Dermis blood vessel endothelial cell (primary cell): ENCODE measurements at regions not wholly inside any gene's neighbourhood (a gene's known extent, or its start where the extent isn't known, plus 50 kb on each side); places are given as distances from the start of the nearest gene placed in this dataset.

Experiments
- DNase-seq: peaks from one replicate; pipeline ENCODE4 v3.0.0; 2010

DNA sequence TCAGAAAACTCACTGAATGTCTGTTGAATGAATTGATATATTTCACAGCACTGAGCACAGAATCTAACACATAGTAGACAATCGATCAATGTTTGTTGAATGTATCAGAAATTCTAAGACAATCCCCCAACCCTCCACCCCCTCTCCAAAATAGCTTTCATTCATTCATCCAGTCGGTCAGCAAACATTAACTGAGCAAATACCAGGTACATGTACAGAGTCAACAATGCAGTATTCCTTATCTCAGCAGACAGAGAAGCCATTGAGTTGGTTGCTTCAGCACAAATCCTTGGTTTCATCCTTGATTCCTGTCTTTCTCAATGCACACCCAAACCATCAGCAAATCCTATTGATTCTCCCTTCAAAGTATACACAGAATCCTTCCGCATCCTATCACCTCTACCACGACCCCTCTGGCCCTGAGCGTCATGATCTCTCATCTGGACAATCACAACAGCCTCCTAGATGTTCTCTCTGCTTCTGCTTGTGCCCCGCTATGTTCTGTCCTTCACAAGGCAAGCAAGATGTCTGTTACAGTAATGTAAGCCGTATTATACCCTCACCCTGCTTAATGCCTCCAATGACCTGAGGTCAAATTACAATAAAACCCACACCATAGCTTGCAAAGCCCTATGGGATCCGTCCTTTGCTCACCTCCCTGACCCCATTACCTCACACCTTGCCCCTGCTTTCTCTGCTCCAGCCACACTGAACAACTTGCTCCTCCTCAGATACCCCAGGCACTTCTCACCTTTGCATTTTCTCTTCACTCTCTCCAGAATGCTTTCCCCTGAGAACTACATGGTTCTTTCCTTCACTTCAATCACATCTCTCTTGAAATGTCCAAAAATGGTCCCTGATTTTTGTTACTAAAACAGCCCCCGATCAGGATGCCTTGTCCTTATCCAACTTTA lies 738.1 kb upstream of the TBX3 start:
- no peak for DNase-seq

GRCh38 chr12:115421350-115421749 lies 737.4 kb upstream of the TBX3 start:
- DNase-seq = no peak

GRCh38 chr12:115419145-115419646 lies 735.2 kb upstream of the TBX3 start:
- DNase-seq = no peak

GRCh38 chr12:115417610-115418009 lies 733.6 kb upstream of the TBX3 start:
- no peak for DNase-seq

DNA sequence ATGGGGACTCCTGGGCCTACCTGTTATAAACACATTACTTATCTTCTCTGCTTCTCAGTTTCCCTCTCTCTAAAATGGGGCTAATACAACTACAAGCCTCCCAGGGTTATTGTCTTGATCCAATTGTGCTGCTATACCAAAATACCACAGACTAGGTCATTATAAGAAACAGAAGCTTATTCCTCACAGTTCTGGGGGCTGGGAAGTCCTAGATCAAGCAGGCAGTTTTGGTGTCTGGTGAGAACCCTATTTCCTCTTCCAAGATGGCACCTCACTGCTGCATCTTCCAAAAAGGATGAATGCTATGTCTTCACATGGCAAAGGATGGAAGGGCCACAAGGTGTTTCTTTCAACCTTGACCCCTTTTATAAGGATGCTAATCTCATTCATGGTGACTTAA lies 732.9 kb upstream of the TBX3 start:
- no peak for DNase-seq

DNA sequence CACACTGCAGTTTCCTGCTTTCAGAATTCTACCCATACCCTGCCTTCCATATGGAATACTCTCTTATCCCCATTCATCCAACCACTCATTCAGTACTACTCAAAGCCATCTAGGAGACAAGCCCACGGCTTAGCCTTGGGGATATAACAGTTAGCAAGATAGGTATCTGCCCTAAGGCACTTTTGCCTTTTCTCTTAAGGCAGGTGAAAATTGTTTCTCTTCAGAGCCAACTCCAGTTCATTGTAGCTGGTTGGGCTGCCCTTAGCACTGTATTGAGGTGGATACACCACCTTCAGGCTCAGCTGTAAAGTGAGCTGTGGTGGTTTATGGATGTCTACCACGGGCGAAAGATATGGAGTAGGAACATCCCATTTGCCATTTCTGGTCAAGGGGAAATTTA lies 729.7 kb upstream of the TBX3 start:
- DNase-seq = no peak

DNA sequence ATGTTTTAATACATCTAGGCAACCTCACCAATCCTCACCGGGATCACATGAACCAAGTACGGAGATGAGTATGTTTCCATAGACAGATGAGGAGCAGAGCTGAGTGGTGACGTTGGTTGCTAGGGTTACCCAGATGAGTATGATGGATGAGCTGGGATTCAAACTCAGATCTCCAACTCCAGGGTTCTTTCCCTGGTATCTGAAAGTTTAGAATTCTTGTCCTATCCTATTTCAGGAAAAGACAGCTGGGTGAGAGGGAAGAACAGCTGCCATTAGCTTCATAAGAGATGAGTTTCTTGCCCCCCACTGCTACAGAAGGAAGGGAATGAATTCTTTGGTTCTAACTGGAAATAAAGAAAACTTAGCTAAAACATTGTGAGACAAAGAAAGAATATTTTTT lies 728.9 kb upstream of the TBX3 start:
- DNase-seq = no peak

- peak; percentile 8 for DNase-seq
These were observed 727.1 kb upstream of the TBX3 start for GRCh38 chr12:115411121-115411520.

GRCh38 chr12:115408642-115409041 lies 724.7 kb upstream of the TBX3 start:
- DNase-seq = no peak

GRCh38 chr12:115407723-115408122 lies 723.7 kb upstream of the TBX3 start:
- no peak for DNase-seq

- no peak for DNase-seq
These were observed 723.1 kb upstream of the TBX3 start for GRCh38 chr12:115407036-115407435.

DNA sequence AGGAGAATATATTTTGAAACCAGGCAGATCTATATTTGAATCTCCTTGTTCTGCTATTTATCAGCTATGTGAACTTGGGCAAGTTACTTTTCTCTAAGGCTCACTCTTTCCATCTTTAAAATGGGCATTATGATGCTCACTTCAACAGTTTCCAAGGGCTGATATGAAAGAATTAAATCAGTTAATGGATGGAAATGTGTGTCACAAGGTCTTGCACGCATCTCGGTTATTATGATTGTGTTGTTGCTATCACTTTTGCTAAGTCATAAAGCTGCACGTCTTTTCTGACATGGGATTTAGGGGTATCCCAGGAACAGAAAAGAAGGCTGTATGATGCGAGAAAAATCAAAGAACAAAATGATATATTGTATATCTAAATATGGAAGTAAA lies 721.5 kb upstream of the TBX3 start:
- peak; percentile 60 for DNase-seq

- DNase-seq = peak; percentile 85
These were observed 720.9 kb upstream of the TBX3 start for GRCh38 chr12:115404761-115405470.

GRCh38 chr12:115403689-115404088 lies 719.7 kb upstream of the TBX3 start:
- no peak for DNase-seq

- no peak for DNase-seq
These were observed 719.3 kb upstream of the TBX3 start for GRCh38 chr12:115403253-115403652.

DNA sequence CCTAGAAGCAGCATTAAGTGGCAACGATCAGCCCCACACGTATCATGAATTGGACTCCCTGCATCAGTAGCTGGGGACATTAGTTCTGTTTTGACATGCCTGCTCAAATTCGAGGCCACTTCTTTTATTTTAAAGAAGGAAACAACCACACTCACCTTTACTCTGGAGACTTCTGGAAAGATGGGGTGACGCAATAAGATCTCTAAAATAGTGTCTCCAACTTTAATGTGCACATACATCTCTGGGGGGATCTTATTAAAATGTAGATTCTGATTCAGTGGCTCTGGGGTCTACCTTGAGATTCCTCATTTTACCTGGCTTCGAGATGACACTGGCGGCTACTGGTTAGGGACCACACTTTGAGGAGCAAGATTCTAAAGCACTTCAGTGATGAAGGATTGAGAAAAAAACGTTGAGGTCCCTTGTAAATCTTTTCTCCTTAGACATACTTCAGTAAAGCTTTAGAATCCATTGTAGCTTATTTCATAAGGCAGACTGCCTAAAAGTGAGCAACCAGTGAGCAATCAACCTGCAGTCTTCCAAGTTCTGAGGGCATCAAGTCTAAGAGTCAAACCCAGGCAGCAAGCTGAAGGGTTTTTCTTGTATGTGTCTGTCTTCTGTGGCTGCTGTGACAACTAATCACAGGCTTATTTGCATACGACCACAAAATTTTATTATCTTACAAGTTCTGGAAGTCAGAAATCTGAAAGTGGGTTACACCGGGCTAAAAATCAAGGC lies 718.6 kb upstream of the TBX3 start:
- no peak for DNase-seq

DNA sequence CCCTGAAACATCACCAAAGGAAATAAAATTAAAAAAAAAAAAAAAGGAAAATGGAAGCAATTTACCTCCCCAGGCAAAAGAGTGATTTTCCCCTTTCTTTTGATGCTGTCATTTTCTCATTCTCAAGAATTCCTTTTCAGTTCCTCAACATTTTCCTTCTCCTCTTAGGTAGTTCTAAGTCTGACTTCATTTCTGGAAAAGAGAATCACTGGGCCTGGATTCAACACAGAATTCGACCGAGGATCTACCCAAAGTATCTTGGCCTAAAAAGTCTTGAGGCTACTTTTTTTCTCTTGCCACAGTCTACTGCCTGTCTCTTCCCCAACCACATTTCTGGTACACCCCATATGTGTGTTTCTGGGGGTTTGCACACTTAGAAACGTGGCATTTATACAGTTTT lies 717.8 kb upstream of the TBX3 start:
- DNase-seq = no peak

- no peak for DNase-seq
These were observed 716.0 kb upstream of the TBX3 start for GRCh38 chr12:115400011-115400410.

DNA sequence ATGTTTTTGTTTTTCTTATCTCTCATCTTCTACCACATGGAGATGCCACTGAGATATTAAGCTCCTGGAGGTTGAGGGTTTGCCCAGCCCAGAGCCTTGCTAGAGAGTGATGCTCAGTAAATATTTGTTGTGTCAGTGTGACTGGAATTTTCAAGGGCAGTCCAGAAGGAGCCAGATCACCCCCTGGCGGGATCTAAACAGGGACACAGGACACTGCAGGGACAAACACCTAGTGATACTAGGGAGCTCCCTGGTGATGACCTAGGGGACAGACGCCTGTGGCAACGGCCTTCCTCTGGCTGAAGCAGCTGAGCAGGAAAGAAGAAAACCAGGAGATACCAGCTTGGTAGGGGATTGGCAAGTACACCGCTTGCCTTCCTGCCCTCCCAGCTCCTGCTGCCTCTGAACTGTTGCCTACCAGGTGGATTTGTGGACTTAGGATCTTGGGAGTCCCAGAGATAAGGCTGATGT lies 714.4 kb upstream of the TBX3 start:
- no peak for DNase-seq

GRCh38 chr12:115396567-115396966 lies 712.6 kb upstream of the TBX3 start:
- DNase-seq = no peak

- no peak for DNase-seq
These were observed 710.7 kb upstream of the TBX3 start for GRCh38 chr12:115394496-115395220.

DNA sequence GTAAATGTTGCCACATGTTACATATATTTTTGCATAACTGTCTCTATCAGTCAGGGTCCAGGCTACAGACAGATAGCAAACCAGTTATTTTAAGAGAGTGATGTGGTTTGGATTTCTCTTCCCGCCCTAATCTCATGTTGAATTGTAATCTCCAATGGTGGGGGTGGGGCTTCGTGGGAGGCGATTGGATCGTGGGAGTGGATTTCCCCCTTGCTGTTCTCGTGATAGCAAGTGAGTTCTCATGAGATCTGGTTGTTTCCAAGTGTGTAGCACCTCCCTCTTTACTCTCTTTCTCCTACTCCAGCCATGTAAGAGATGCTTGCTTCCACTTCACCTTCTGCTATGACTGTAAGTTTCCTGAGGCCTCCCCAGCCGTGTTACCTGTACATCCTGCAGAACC lies 704.2 kb upstream of the TBX3 start:
- DNase-seq = no peak
